Ovary (tissue), 3 donors: ENCODE measurements at regions not wholly inside any gene's neighbourhood (a gene's known extent, or its start where the extent isn't known, plus 50 kb on each side); places are given as distances from the start of the nearest gene placed in this dataset.

Experiments
- POLR2A ChIP-seq: fragments of 450-650 bp; IDR thresholded peaks from one replicate; pipeline ENCODE4 v1.6.1; 2017; ENCODE audit warnings: antibody characterized with exemption, mild to moderate bottlenecking, moderate library complexity
- TF ChIP-seq, protein P1 (sequence below), 3 donors: fragments of 450-650 bp in 2 of 3; fragments of 200-600 bp in 1 of 3; IDR thresholded peaks; one replicate each; pipeline versions ENCODE4 v1.5.1 to v1.8.0; 2016 to 2022; ENCODE audit warnings: antibody characterized with exemption in 3 of 3, mild to moderate bottlenecking in 1 of 3
- donor health status: DM: no; HTN: no; CAD: no.

DNA sequence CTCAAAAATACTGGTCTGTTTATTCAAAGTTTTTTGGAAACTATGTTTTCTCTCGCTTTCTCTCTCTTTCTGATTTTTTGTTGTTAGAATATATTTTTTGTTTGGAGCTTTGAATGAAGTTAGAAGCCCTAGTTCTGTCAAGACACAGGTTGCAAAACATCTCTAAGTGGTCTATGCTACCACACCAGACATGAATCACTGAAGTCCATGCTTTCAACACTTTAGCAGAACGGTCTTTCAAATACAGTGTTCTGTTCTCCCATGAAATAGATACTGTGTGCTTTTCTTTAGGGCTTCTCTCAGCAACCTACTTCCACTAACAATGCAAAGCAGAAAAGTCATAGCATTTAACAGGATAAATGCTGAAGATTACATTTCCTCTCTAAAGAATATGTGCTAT is 392.5 kb downstream of the TMEM167A start:
- TF ChIP-seq, protein P1, sequence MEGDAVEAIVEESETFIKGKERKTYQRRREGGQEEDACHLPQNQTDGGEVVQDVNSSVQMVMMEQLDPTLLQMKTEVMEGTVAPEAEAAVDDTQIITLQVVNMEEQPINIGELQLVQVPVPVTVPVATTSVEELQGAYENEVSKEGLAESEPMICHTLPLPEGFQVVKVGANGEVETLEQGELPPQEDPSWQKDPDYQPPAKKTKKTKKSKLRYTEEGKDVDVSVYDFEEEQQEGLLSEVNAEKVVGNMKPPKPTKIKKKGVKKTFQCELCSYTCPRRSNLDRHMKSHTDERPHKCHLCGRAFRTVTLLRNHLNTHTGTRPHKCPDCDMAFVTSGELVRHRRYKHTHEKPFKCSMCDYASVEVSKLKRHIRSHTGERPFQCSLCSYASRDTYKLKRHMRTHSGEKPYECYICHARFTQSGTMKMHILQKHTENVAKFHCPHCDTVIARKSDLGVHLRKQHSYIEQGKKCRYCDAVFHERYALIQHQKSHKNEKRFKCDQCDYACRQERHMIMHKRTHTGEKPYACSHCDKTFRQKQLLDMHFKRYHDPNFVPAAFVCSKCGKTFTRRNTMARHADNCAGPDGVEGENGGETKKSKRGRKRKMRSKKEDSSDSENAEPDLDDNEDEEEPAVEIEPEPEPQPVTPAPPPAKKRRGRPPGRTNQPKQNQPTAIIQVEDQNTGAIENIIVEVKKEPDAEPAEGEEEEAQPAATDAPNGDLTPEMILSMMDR (IDR thresholded peaks at IDR 0.05): no peak
- TF ChIP-seq POLR2A: no peak
